GM23338 (cell line): ENCODE measurements at regions not wholly inside any gene's neighbourhood (a gene's known extent, or its start where the extent isn't known, plus 50 kb on each side); places are given as distances from the start of the nearest gene placed in this dataset.

Experiments used
- ATAC-seq: fragments of 200-7000 bp; cut with Tn5 transposase; 3 replicates; pipeline ENCODE4 v1.9.1; 2020
- DNase-seq: peaks from one replicate; pipeline ENCODE4 v3.0.0-alpha.2; 2015; ENCODE audit warnings: low spot score
- H2AFZ ChIP-seq: fragments of 200-600 bp; sonication (generic); 2 replicates; pipeline ENCODE4 v1.8.0; 2016; ENCODE audit warnings: antibody characterized with exemption, mild to moderate bottlenecking, moderate library complexity
- H3F3A ChIP-seq: fragments of 200-600 bp; sonication (generic); replicated peaks from 2 replicates; pipeline ENCODE4 v1.8.0; 2017; ENCODE audit warnings: antibody characterized with exemption, mixed run types, low read depth
- H3K27ac ChIP-seq: fragments of 200-600 bp; sonication (generic); 2 replicates; pipeline ENCODE4 v1.6.1; 2016; ENCODE audit warnings: low read depth
- H3K27me3 ChIP-seq: fragments of 200-600 bp; sonication (generic); 2 replicates; pipeline ENCODE4 v1.8.0; 2016; ENCODE audit warnings: mild to moderate bottlenecking, mixed run types, moderate library complexity; ENCODE audit not compliant: insufficient read depth
- H3K36me3 ChIP-seq: fragments of 200-600 bp; sonication (generic); 2 replicates; pipeline ENCODE4 v1.8.0; 2016; ENCODE audit warnings: mild to moderate bottlenecking; ENCODE audit not compliant: insufficient read depth
- H3K4me1 ChIP-seq: fragments of 200-600 bp; sonication (generic); 2 replicates; pipeline ENCODE4 v1.8.0; 2016; ENCODE audit warnings: mild to moderate bottlenecking, moderate library complexity; ENCODE audit not compliant: insufficient read depth
- H3K4me2 ChIP-seq: fragments of 200-600 bp; sonication (generic); 2 replicates; pipeline ENCODE4 v1.7.1; 2017; ENCODE audit warnings: mixed run types
- H3K4me3 ChIP-seq: fragments of 200-600 bp; sonication (generic); 2 replicates; pipeline ENCODE4 v1.6.1; 2016; ENCODE audit warnings: mixed run types
- H3K79me2 ChIP-seq: fragments of 200-600 bp; sonication (generic); replicated peaks from 2 replicates; pipeline ENCODE4 v1.8.0; 2017; ENCODE audit warnings: mild to moderate bottlenecking; ENCODE audit not compliant: insufficient read depth
- H3K9me2 ChIP-seq: fragments of 200-600 bp; sonication (generic); 2 replicates; pipeline ENCODE4 v1.8.0; 2017; ENCODE audit not compliant: insufficient read depth
- H4K20me1 ChIP-seq: fragments of 200-600 bp; sonication (generic); replicated peaks from 2 replicates; pipeline ENCODE4 v1.8.0; 2017; ENCODE audit warnings: mild to moderate bottlenecking; ENCODE audit not compliant: insufficient read depth
- H3K27ac Mint-ChIP-seq: 2 replicates; pipeline ENCODE4 v1.8.0; 2020; ENCODE audit warnings: inconsistent platforms, mild to moderate bottlenecking, moderate library complexity, mixed read lengths
- H3K27me3 Mint-ChIP-seq: 3 replicates; pipeline ENCODE4 v1.8.0; 2022; ENCODE audit warnings: low read depth, mild to moderate bottlenecking, moderate library complexity, mixed read lengths, inconsistent platforms; ENCODE audit not compliant: insufficient read depth, poor library complexity
- H3K36me3 Mint-ChIP-seq: 3 replicates; pipeline ENCODE4 v1.8.0; 2021; ENCODE audit warnings: low read depth, mild to moderate bottlenecking, inconsistent platforms, moderate library complexity, mixed read lengths
- H3K4me1 Mint-ChIP-seq: 3 replicates; pipeline ENCODE4 v1.8.0; 2020; ENCODE audit warnings: mild to moderate bottlenecking, inconsistent platforms, mixed read lengths
- H3K4me3 Mint-ChIP-seq: 3 replicates; pipeline ENCODE4 v1.8.0; 2021; ENCODE audit warnings: moderate library complexity, mild to moderate bottlenecking, inconsistent platforms, mixed read lengths
- H3K9me3 Mint-ChIP-seq: 3 replicates; pipeline ENCODE4 v1.8.0; 2020; ENCODE audit warnings: moderate library complexity, mild to moderate bottlenecking, inconsistent platforms, mixed read lengths
- CREB1 ChIP-seq: fragments of 250-450 bp; sonication (Bioruptor Pico); IDR thresholded peaks from 2 replicates; pipeline ENCODE4 v1.5.0; 2020; ENCODE audit warnings: low read depth, mild to moderate bottlenecking, moderate library complexity
- CTCF ChIP-seq, 2 experiments: fragments of 200-600 bp in 1 of 2; sonication (generic) in 1 of 2; conservative IDR thresholded peaks; 2 replicates each; pipeline versions ENCODE4 v1.5.1 to v1.6.1; 2016 to 2017; ENCODE audit warnings: antibody characterized with exemption in 2 of 2, low read depth in 2 of 2, mild to moderate bottlenecking in 2 of 2, moderate library complexity in 1 of 2
- ETS1 ChIP-seq: IDR thresholded peaks from 2 replicates; pipeline ENCODE4 v1.6.1; 2016; ENCODE audit warnings: antibody characterized with exemption
- EZH2 ChIP-seq: fragments of 200-600 bp; sonication (generic); IDR thresholded peaks from one replicate; pipeline ENCODE4 v1.8.0; 2017; ENCODE audit warnings: antibody characterized with exemption, mild to moderate bottlenecking, low read depth; ENCODE audit not compliant: unreplicated experiment
- JUNB ChIP-seq: IDR thresholded peaks from one replicate; pipeline ENCODE4 v1.6.1; 2016; ENCODE audit warnings: antibody characterized with exemption; ENCODE audit not compliant: unreplicated experiment
- NANOG ChIP-seq: IDR thresholded peaks from 2 replicates; pipeline ENCODE4 v1.6.1; 2016; ENCODE audit warnings: antibody characterized with exemption, borderline replicate concordance
- REST ChIP-seq: IDR thresholded peaks from one replicate; pipeline ENCODE4 v1.6.1; 2018; ENCODE audit warnings: antibody characterized with exemption; ENCODE audit not compliant: unreplicated experiment
- ZNF114 ChIP-seq: fragments of 250-450 bp; sonication (Bioruptor Pico); IDR thresholded peaks from 2 replicates; pipeline ENCODE4 v1.5.0; 2020; ENCODE audit warnings: mild to moderate bottlenecking, moderate library complexity
- ZNF331 ChIP-seq: fragments of 250-450 bp; sonication (Bioruptor Pico); IDR thresholded peaks from 2 replicates; pipeline ENCODE4 v1.5.0; 2020; ENCODE audit warnings: low read depth, mild to moderate bottlenecking, moderate library complexity
- ZNF462 ChIP-seq: fragments of 250-450 bp; sonication (Bioruptor Pico); IDR thresholded peaks from 2 replicates; pipeline ENCODE4 v1.5.0; 2020; ENCODE audit warnings: mild to moderate bottlenecking, moderate library complexity

GRCh38 chr6:85986681-85987080 lies 344.0 kb upstream of the SYNCRIP start:
- Mint-ChIP-seq H3K27me3 (no peaks in the 10 kb centered on the region), H3K9me3 (peaks cover 18% of the 10 kb centered on the region), H3K4me3 (no peak overlapping the region), H3K27ac (no peak overlapping the region), H3K36me3 (peaks cover 2% of the 10 kb centered on the region), H3K4me1 (no peaks in the 10 kb centered on the region)
- no peaks in the 10 kb centered on the region for H3K79me2 ChIP-seq
- TF ChIP-seq CREB1 (CRISPR knock-in tag) (no peak), ZNF331 (no peak), JUNB (no peak), REST (no peak), ETS1 (no peak), NANOG (no peak), ZNF462 (no peak), EZH2 (no peak), CTCF (conservative IDR thresholded peaks at IDR 0.05; ENCODE audit: low read depth in 2 of 2) (no peak), ZNF114 (no peak)
- no peak for ATAC-seq
- DNase-seq: no peak
- H3K4me1 ChIP-seq: no peaks in the 10 kb centered on the region
- H2AFZ ChIP-seq: no peak overlapping the region
- no peaks in the 10 kb centered on the region for H3F3A ChIP-seq
- 0 out of 2 replicates have a peak, but pooled peaks cover 8% of the 10 kb centered on the region for H3K36me3 ChIP-seq
- H3K9me2 ChIP-seq: 0 out of 2 replicates have a peak, but pooled peaks cover 14% of the 10 kb centered on the region
- H3K4me3 ChIP-seq: no peak overlapping the region
- H4K20me1 ChIP-seq: no peaks in the 10 kb centered on the region
- H3K27ac ChIP-seq: no peak overlapping the region
- no peaks in the 10 kb centered on the region for H3K27me3 ChIP-seq
- no peak overlapping the region for H3K4me2 ChIP-seq
